DND-41 (cell line): ENCODE measurements at regions not wholly inside any gene's neighbourhood (a gene's known extent, or its start where the extent isn't known, plus 50 kb on each side); places are given as distances from the start of the nearest gene placed in this dataset.

Source experiments
- CTCF ChIP-seq: IDR thresholded peaks from 2 replicates; pipeline ENCODE4 v1.5.1; 2012; ENCODE audit warnings: borderline replicate concordance, low read length, moderate library complexity, mild to moderate bottlenecking; ENCODE audit not compliant: poor library complexity, severe bottlenecking; ENCODE audit errors: extremely low read depth
- EZH2 ChIP-seq: IDR thresholded peaks from 3 replicates; pipeline ENCODE4 v1.6.1; 2012; ENCODE audit warnings: borderline replicate concordance, low read depth, mild to moderate bottlenecking, moderate library complexity, low read length, inconsistent platforms; ENCODE audit not compliant: severe bottlenecking

DNA sequence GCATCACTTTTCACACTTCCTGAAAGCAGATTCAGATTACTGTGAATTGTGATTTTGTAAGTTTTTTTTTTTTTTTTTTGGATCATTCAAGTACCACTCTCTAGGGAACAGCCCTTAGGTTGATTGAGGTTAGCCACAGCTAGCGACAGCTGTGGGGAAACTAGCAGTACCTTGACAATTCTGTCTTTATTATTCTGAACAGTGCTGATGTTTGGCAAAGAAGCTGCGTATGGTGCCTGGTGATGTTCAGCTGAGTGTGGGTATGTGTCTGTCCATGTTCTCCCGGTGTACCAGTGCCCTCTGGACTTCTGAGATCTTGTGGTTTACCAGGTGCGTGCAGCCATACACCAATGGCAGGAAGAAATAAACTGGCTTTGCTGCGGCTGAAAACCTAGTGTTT, 117.3 kb upstream of the PLPPR1 start:
- TF ChIP-seq CTCF (no peak), EZH2 (no peak)
